ENCODE measurements at regions not wholly inside any gene's neighbourhood (a gene's known extent, or its start where the extent isn't known, plus 50 kb on each side); places are given as distances from the start of the nearest gene placed in this dataset.

DNA sequence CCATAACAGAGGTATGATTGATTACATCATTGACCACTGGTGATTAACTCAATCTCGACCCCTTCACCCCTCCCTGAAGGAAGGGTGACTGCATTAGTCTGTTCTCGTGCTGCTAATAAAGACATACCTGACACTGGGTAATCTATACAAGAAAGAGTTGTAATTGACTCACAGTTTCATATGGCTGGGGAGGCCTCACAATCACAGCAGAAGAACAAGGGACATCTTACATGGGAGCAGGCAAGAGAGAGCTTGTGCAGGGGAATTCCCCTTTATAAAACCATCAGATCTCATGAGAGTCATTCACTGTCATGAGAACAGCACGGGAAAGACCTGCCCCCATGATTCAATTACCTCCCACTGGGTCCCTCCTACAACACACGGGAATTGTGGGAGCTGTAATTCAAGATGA, 55.9 kb upstream of the TMCC3 start:
- no peak for DNase-seq

- DNase-seq = no peak
These were observed 55.3 kb upstream of the TMCC3 start for GRCh38 chr12:94705676-94706075.

DNA sequence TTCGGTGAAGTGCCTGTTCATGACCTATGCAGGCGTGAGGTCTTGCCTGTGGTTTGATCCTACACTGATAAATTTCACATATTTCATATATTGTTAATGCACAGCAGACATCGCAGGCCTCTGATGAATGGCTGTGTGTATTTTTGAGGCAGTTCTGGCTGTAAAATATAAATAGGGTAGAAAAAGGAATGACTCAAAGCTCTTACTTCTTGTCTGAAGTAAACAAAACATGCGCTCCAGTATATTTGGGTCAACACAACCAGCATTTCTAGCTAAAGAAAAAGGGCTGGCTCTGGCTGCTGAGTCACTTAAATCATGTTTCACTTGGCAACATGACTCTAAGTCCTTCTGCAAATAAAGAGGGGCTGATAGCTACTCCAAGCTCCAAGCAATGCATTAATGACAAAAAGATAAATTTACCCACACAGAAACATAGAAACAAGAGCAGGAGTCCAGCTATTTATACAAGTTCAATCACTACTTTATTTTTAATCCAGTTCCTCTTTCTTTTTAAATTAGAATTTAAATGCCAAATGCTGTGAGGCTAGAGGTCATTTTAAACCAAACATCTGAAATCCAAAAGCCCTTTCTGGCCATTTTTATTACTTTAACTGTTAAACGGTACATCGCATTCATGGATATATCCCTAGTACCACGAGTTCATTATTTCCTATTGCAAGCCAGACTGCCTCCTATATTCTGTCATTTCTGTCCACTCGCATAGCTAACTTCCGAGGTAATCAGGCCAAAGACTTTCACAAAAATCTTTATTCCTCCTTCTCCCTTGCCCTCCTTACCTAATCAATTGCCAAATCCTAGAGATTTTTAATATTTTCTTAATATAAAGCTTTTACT, 54.3 kb upstream of the TMCC3 start:
- no peak for DNase-seq

- no peak for DNase-seq
These were observed 52.3 kb upstream of the TMCC3 start for GRCh38 chr12:94702696-94703095.

- DNase-seq = no peak
These were observed 51.4 kb upstream of the TMCC3 start for GRCh38 chr12:94701711-94702110.

DNA sequence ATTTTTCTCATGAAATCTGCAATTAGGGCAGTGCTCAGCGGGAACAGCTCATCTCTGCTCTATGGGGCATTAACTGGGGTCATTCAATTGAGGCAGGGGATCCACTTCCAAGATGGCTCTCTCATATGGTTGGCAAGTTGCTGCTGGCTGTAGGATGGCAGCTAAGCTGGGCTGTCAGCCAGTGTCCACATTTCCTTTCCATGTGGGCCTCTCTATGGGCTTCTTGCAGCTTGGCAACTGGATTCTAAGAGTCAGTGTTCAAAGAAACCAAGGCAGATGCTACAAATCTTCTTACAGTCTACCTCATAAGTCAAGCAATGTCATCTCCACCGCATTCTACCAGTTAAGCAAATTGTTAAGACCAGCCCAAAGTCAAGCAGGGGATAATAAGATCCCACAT, 50.3 kb upstream of the TMCC3 start:
- no peak for DNase-seq
